ENCODE measurements at regions not wholly inside any gene's neighbourhood (a gene's known extent, or its start where the extent isn't known, plus 50 kb on each side); places are given as distances from the start of the nearest gene placed in this dataset.
A peak's percentile ranks its signal among the peaks of the same experiment; 100 is the strongest.

GRCh38 chr7:156401617-156402016 lies 239.0 kb upstream of the RNF32 start:
- Histone ChIP-seq H3K9me3 (ENCODE audit: control insufficient read depth in 1 of 2, low read length in 2 of 2) (no peaks in the 10 kb centered on the region), H3K27me3 (ENCODE audit: insufficient read depth, low read length) (no peaks in the 10 kb centered on the region), H3K27ac (ENCODE audit: low read depth, low read length) (no peak overlapping the region), H3K4me1 (ENCODE audit: insufficient read depth, low read length) (no peaks in the 10 kb centered on the region), H3K4me3 (ENCODE audit: low read length in 2 of 2) (no peak overlapping the region), H3K36me3 (ENCODE audit: insufficient read depth, low read length) (no peaks in the 10 kb centered on the region)
- Mint-ChIP-seq H3K9me3 (no peaks in the 10 kb centered on the region), H3K4me1 (no peaks in the 10 kb centered on the region), H3K27ac (no peak overlapping the region), H3K36me3 (no peaks in the 10 kb centered on the region), H3K27me3 (peaks cover 0 to 5% of the 10 kb centered on the region in 2 donors), H3K4me3 (no peak overlapping the region)
- no peak for DNase-seq
- ChIA-PET CTCF (ENCODE audit: partially characterized antibody) (no interaction called here), POLR2A (ENCODE audit: partially characterized antibody) (no interaction called here)
- intact Hi-C loops (cut with micrococcal nuclease): no loop called here

GRCh38 chr7:156400046-156400445 lies 240.5 kb upstream of the RNF32 start:
- DNase-seq: no peak
- Histone ChIP-seq H3K4me1 (ENCODE audit: insufficient read depth, low read length) (no peaks in the 10 kb centered on the region), H3K27ac (ENCODE audit: low read depth, low read length) (no peak overlapping the region), H3K9me3 (ENCODE audit: control insufficient read depth in 1 of 2, low read length in 2 of 2) (no peaks in the 10 kb centered on the region), H3K36me3 (ENCODE audit: insufficient read depth, low read length) (no peaks in the 10 kb centered on the region), H3K27me3 (ENCODE audit: insufficient read depth, low read length) (no peaks in the 10 kb centered on the region), H3K4me3 (ENCODE audit: low read length in 2 of 2) (no peak overlapping the region)
- Mint-ChIP-seq H3K27ac (no peak overlapping the region), H3K9me3 (no peaks in the 10 kb centered on the region), H3K36me3 (no peaks in the 10 kb centered on the region), H3K4me3 (no peak overlapping the region), H3K4me1 (no peaks in the 10 kb centered on the region), H3K27me3 (peaks cover 0 to 5% of the 10 kb centered on the region in 2 donors)
- intact Hi-C loops (cut with micrococcal nuclease): no loop called here
- ChIA-PET CTCF (ENCODE audit: partially characterized antibody) (no interaction called here), POLR2A (ENCODE audit: partially characterized antibody) (no interaction called here)

GRCh38 chr7:156397249-156397648 lies 243.3 kb upstream of the RNF32 start:
- no peak overlapping the region for H3K27ac Mint-ChIP-seq

GRCh38 chr7:156389116-156389692 lies 251.4 kb upstream of the RNF32 start:
- CTCF ChIA-PET (ENCODE audit: partially characterized antibody): no interaction called here
- H3K4me1 Mint-ChIP-seq: no peaks in the 10 kb centered on the region
- POLR2A ChIA-PET (ENCODE audit: partially characterized antibody): no interaction called here
- no peak overlapping the region for H3K4me3 ChIP-seq (ENCODE audit: low read length in 2 of 2)
- H3K36me3 Mint-ChIP-seq: no peaks in the 10 kb centered on the region
- no peaks in the 10 kb centered on the region for H3K4me1 ChIP-seq (ENCODE audit: insufficient read depth, low read length)
- H3K4me3 Mint-ChIP-seq: no peak overlapping the region
- H3K27ac ChIP-seq (ENCODE audit: low read depth, low read length): no peak overlapping the region
- no peaks in the 10 kb centered on the region for H3K9me3 ChIP-seq (ENCODE audit: control insufficient read depth in 1 of 2, low read length in 2 of 2)
- peaks cover 2 to 10% of the 10 kb centered on the region in 2 donors for H3K27me3 Mint-ChIP-seq
- no peaks in the 10 kb centered on the region for H3K36me3 ChIP-seq (ENCODE audit: insufficient read depth, low read length)
- intact Hi-C loops (cut with micrococcal nuclease): no loop called here
- H3K27ac Mint-ChIP-seq: no peak overlapping the region
- H3K27me3 ChIP-seq (ENCODE audit: insufficient read depth, low read length): no peaks in the 10 kb centered on the region
- no peak for DNase-seq
- peaks cover 0 to 17% (median 2%) of the 10 kb centered on the region in 8 donors for H3K9me3 Mint-ChIP-seq

More at GRCh38 chr7:156397249-156397648, 243.3 kb upstream of the RNF32 start:
- Mint-ChIP-seq H3K4me1 (no peaks in the 10 kb centered on the region), H3K36me3 (no peaks in the 10 kb centered on the region), H3K4me3 (no peak overlapping the region), H3K9me3 (peaks cover 0 to 3% (median 0%) of the 10 kb centered on the region in 8 donors), H3K27me3 (peaks cover 0 to 6% of the 10 kb centered on the region in 2 donors)
- Histone ChIP-seq H3K27me3 (ENCODE audit: insufficient read depth, low read length) (no peaks in the 10 kb centered on the region), H3K36me3 (ENCODE audit: insufficient read depth, low read length) (no peaks in the 10 kb centered on the region), H3K4me1 (ENCODE audit: insufficient read depth, low read length) (no peaks in the 10 kb centered on the region), H3K27ac (ENCODE audit: low read depth, low read length) (no peak overlapping the region), H3K9me3 (ENCODE audit: control insufficient read depth in 1 of 2, low read length in 2 of 2) (no peaks in the 10 kb centered on the region), H3K4me3 (ENCODE audit: low read length in 2 of 2) (no peak overlapping the region)
- DNase-seq: no peak
- ChIA-PET POLR2A (ENCODE audit: partially characterized antibody) (no interaction called here), CTCF (ENCODE audit: partially characterized antibody) (no interaction called here)
- intact Hi-C loops (cut with micrococcal nuclease): no loop called here

GRCh38 chr7:156386097-156386496 lies 254.5 kb upstream of the RNF32 start:
- no peak overlapping the region for H3K27ac ChIP-seq (ENCODE audit: low read depth, low read length)
- H3K4me3 ChIP-seq (ENCODE audit: low read length in 2 of 2): no peak overlapping the region
- no peaks in the 10 kb centered on the region for H3K36me3 Mint-ChIP-seq
- no peak overlapping the region for H3K4me3 Mint-ChIP-seq
- intact Hi-C loops (cut with micrococcal nuclease): no loop called here
- H3K4me1 Mint-ChIP-seq: no peaks in the 10 kb centered on the region
- H3K9me3 ChIP-seq (ENCODE audit: control insufficient read depth in 1 of 2, low read length in 2 of 2): no peaks in the 10 kb centered on the region
- no peak overlapping the region for H3K27ac Mint-ChIP-seq
- CTCF ChIA-PET (ENCODE audit: partially characterized antibody): no interaction called here
- H3K27me3 ChIP-seq (ENCODE audit: insufficient read depth, low read length): no peaks in the 10 kb centered on the region
- POLR2A ChIA-PET (ENCODE audit: partially characterized antibody): no interaction called here
- no peak for DNase-seq
- H3K27me3 Mint-ChIP-seq: peaks cover 0 to 4% of the 10 kb centered on the region in 2 donors
- peaks cover 0 to 4% (median 0%) of the 10 kb centered on the region in 8 donors for H3K9me3 Mint-ChIP-seq
- no peaks in the 10 kb centered on the region for H3K4me1 ChIP-seq (ENCODE audit: insufficient read depth, low read length)
- no peaks in the 10 kb centered on the region for H3K36me3 ChIP-seq (ENCODE audit: insufficient read depth, low read length)

- no peaks in the 10 kb centered on the region for H3K36me3 ChIP-seq (ENCODE audit: insufficient read depth, low read length)
- CTCF ChIA-PET (ENCODE audit: partially characterized antibody): no interaction called here
Measured at GRCh38 chr7:156384706-156385105, 255.9 kb upstream of the RNF32 start.

GRCh38 chr7:156383526-156383925 lies 257.0 kb upstream of the RNF32 start:
- no peak for DNase-seq
- Histone ChIP-seq H3K27ac (ENCODE audit: low read depth, low read length) (no peak overlapping the region), H3K27me3 (ENCODE audit: insufficient read depth, low read length) (no peaks in the 10 kb centered on the region), H3K9me3 (ENCODE audit: control insufficient read depth in 1 of 2, low read length in 2 of 2) (no peaks in the 10 kb centered on the region), H3K36me3 (ENCODE audit: insufficient read depth, low read length) (no peaks in the 10 kb centered on the region), H3K4me1 (ENCODE audit: insufficient read depth, low read length) (no peaks in the 10 kb centered on the region), H3K4me3 (ENCODE audit: low read length in 2 of 2) (no peak overlapping the region)
- Mint-ChIP-seq H3K27ac (no peak overlapping the region), H3K4me3 (no peak overlapping the region), H3K27me3 (no peaks in the 10 kb centered on the region), H3K4me1 (no peaks in the 10 kb centered on the region), H3K36me3 (no peaks in the 10 kb centered on the region), H3K9me3 (no peaks in the 10 kb centered on the region)
- intact Hi-C loops (cut with micrococcal nuclease): no loop called here
- ChIA-PET CTCF (ENCODE audit: partially characterized antibody) (no interaction called here), POLR2A (ENCODE audit: partially characterized antibody) (no interaction called here)

More at GRCh38 chr7:156384706-156385105, 255.9 kb upstream of the RNF32 start:
- no peaks in the 10 kb centered on the region for H3K9me3 ChIP-seq (ENCODE audit: control insufficient read depth in 1 of 2, low read length in 2 of 2)
- intact Hi-C loops (cut with micrococcal nuclease): no loop called here
- POLR2A ChIA-PET (ENCODE audit: partially characterized antibody): no interaction called here
- DNase-seq: no peak
- Mint-ChIP-seq H3K36me3 (no peaks in the 10 kb centered on the region), H3K27ac (no peak overlapping the region), H3K4me1 (no peaks in the 10 kb centered on the region), H3K4me3 (peak overlapping the region in 1 of 8 donors; percentile 21), H3K27me3 (no peaks in the 10 kb centered on the region), H3K9me3 (no peaks in the 10 kb centered on the region)
- H3K4me3 ChIP-seq (ENCODE audit: low read length in 2 of 2): no peak overlapping the region
- no peaks in the 10 kb centered on the region for H3K4me1 ChIP-seq (ENCODE audit: insufficient read depth, low read length)
- no peaks in the 10 kb centered on the region for H3K27me3 ChIP-seq (ENCODE audit: insufficient read depth, low read length)
- H3K27ac ChIP-seq (ENCODE audit: low read depth, low read length): no peak overlapping the region

- intact Hi-C loops (cut with micrococcal nuclease): no loop called here
- Mint-ChIP-seq H3K27ac (no peak overlapping the region), H3K9me3 (no peaks in the 10 kb centered on the region), H3K4me3 (no peak overlapping the region), H3K27me3 (peaks cover 4 to 6% of the 10 kb centered on the region in 2 donors), H3K4me1 (no peaks in the 10 kb centered on the region), H3K36me3 (no peaks in the 10 kb centered on the region)
- DNase-seq: no peak
- Histone ChIP-seq H3K4me1 (ENCODE audit: insufficient read depth, low read length) (no peaks in the 10 kb centered on the region), H3K27me3 (ENCODE audit: insufficient read depth, low read length) (no peaks in the 10 kb centered on the region), H3K4me3 (ENCODE audit: low read length in 2 of 2) (no peak overlapping the region), H3K27ac (ENCODE audit: low read depth, low read length) (no peak overlapping the region), H3K9me3 (ENCODE audit: control insufficient read depth in 1 of 2, low read length in 2 of 2) (no peaks in the 10 kb centered on the region), H3K36me3 (ENCODE audit: insufficient read depth, low read length) (no peaks in the 10 kb centered on the region)
- ChIA-PET CTCF (ENCODE audit: partially characterized antibody) (no interaction called here), POLR2A (ENCODE audit: partially characterized antibody) (no interaction called here)
Measured at GRCh38 chr7:156380261-156380660, 260.3 kb upstream of the RNF32 start.

Data from CD4-positive, alpha-beta memory T cell (primary cell).